OCI-LY7 (cell line): ENCODE measurements at regions not wholly inside any gene's neighbourhood (a gene's known extent, or its start where the extent isn't known, plus 50 kb on each side); places are given as distances from the start of the nearest gene placed in this dataset.
A peak's percentile ranks its signal among the peaks of the same experiment; 100 is the strongest.

ENCODE experiments used
- BruUV-seq: library from RNA; stranded (reverse); fragments of 400-500 nt; replicated peaks from 2 replicates; lab custom pipeline; 2021; lab: Mats Ljungman, UMichigan
- CTCF ChIA-PET: fragments of 300-600 bp; sonication (Branson Sonifier 250); formaldehyde crosslinking; loops from one replicate; lab custom pipeline; 2022; ENCODE audit warnings: antibody characterized with exemption; ENCODE audit not compliant: unreplicated experiment; lab: Charles Lee
- POLR2A ChIA-PET: fragments of 300-600 bp; sonication (Branson Sonifier 250); formaldehyde crosslinking; loops from one replicate; lab custom pipeline; 2022; ENCODE audit warnings: antibody characterized with exemption; lab: Charles Lee
- DNase-seq: peaks from one replicate; pipeline ENCODE4 v3.0.0-alpha.2; 2015; ENCODE audit warnings: low spot score
- H2AFZ ChIP-seq: fragments of 200-600 bp; sonication (generic), shearing (Covaris generic); 2 replicates; pipeline ENCODE4 v1.6.1; 2014; ENCODE audit warnings: mild to moderate bottlenecking, antibody characterized with exemption, low read length, moderate library complexity
- H3K27ac ChIP-seq: fragments of 200-600 bp; sonication (generic); 2 replicates; pipeline ENCODE4 v1.5.1; 2014; ENCODE audit warnings: mixed run types, low read depth, mild to moderate bottlenecking, moderate library complexity, low read length, inconsistent platforms; ENCODE audit not compliant: poor library complexity, severe bottlenecking
- H3K36me3 ChIP-seq: fragments of 200-600 bp; sonication (generic); 2 replicates; pipeline ENCODE4 v1.6.1; 2014; ENCODE audit warnings: mild to moderate bottlenecking, antibody characterized with exemption, low read length, moderate library complexity, mixed read lengths; ENCODE audit not compliant: insufficient read depth
- H3K4me1 ChIP-seq: fragments of 200-600 bp; sonication (generic); 2 replicates; pipeline ENCODE4 v1.5.1; 2014; ENCODE audit warnings: mild to moderate bottlenecking, low read length; ENCODE audit not compliant: insufficient read depth, poor library complexity, severe bottlenecking
- H3K4me2 ChIP-seq: fragments of 200-600 bp; sonication (generic); 2 replicates; pipeline ENCODE4 v1.6.1; 2014; ENCODE audit warnings: mild to moderate bottlenecking, low read length
- H3K4me3 ChIP-seq: fragments of 200-600 bp; sonication (generic); 2 replicates; pipeline ENCODE4 v1.5.1; 2014; ENCODE audit warnings: mild to moderate bottlenecking, low read depth, low read length; ENCODE audit not compliant: poor library complexity, severe bottlenecking
- H3K79me2 ChIP-seq: fragments of 200-600 bp; sonication (generic); 2 replicates; pipeline ENCODE4 v1.6.1; 2016; ENCODE audit warnings: low read depth, mild to moderate bottlenecking, low read length, moderate library complexity, mixed read lengths; ENCODE audit not compliant: insufficient read depth
- H3K9me2 ChIP-seq: fragments of 200-600 bp; sonication (generic); 2 replicates; pipeline ENCODE4 v1.6.1; 2016; ENCODE audit warnings: mild to moderate bottlenecking, low read length, mixed read lengths; ENCODE audit not compliant: insufficient read depth
- H3K9me3 ChIP-seq: fragments of 200-600 bp; sonication (generic); 2 replicates; pipeline ENCODE4 v1.6.1; 2014; ENCODE audit warnings: mild to moderate bottlenecking, mixed run types, low read length, mixed read lengths
- H4K20me1 ChIP-seq: fragments of 200-600 bp; sonication (generic); 2 replicates; pipeline ENCODE4 v1.6.1; 2014; ENCODE audit warnings: mild to moderate bottlenecking, antibody characterized with exemption, low read length, moderate library complexity, mixed read lengths; ENCODE audit not compliant: insufficient read depth
- EZH2phosphoT487 ChIP-seq: fragments of 200-600 bp; sonication (generic); IDR thresholded peaks from 2 replicates; pipeline ENCODE4 v1.6.1; 2018; ENCODE audit warnings: low read depth, borderline replicate concordance, mild to moderate bottlenecking, mixed run types, antibody characterized with exemption, low read length, moderate library complexity, mixed read lengths
- intact Hi-C: fragments of 100-400 bp; cut with micrococcal nuclease; formaldehyde crosslinking; loops from one replicate; pipeline ENCODE4 v1.10.0; 2022; ENCODE audit not compliant: unreplicated experiment
- TF ChIP-seq, protein P1 (sequence below): fragments of 200-600 bp; sonication (generic); conservative IDR thresholded peaks from 2 replicates; pipeline ENCODE4 v1.5.1; 2014; ENCODE audit warnings: mild to moderate bottlenecking, antibody characterized with exemption, low read length, moderate library complexity, mixed read lengths

DNA sequence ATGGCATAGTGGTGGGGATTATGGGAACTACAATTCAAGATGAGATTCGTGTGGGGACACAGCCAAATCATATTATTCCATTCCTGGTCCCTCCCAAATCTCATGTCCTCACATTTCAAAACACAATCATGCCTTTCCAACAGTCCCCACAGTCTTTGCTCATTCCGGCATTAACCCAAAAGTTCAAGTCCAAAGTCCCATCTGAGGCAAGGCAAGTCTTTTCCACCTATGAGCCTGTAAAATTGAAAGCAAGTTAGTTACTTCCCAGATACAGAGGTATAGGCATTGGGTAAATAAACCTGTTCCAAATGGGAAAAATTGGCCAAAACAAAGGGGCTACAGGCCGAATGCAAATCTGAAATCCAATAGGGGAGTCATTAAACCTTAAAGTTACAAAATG lies 1063.2 kb downstream of the CDH11 start:
- TF ChIP-seq, protein P1, sequence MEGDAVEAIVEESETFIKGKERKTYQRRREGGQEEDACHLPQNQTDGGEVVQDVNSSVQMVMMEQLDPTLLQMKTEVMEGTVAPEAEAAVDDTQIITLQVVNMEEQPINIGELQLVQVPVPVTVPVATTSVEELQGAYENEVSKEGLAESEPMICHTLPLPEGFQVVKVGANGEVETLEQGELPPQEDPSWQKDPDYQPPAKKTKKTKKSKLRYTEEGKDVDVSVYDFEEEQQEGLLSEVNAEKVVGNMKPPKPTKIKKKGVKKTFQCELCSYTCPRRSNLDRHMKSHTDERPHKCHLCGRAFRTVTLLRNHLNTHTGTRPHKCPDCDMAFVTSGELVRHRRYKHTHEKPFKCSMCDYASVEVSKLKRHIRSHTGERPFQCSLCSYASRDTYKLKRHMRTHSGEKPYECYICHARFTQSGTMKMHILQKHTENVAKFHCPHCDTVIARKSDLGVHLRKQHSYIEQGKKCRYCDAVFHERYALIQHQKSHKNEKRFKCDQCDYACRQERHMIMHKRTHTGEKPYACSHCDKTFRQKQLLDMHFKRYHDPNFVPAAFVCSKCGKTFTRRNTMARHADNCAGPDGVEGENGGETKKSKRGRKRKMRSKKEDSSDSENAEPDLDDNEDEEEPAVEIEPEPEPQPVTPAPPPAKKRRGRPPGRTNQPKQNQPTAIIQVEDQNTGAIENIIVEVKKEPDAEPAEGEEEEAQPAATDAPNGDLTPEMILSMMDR: no peak
- no peak for TF ChIP-seq EZH2phosphoT487
- no peak overlapping the region for H3K27ac ChIP-seq
- H4K20me1 ChIP-seq: no peaks in the 10 kb centered on the region
- no peaks in the 10 kb centered on the region for H3K9me2 ChIP-seq
- ChIA-PET POLR2A (no interaction called here), CTCF (no interaction called here)
- H3K79me2 ChIP-seq: no peaks in the 10 kb centered on the region
- H3K4me1 ChIP-seq: no peaks in the 10 kb centered on the region
- H3K4me3 ChIP-seq: no peak overlapping the region
- BruUV-seq: no TSS peak
- H3K36me3 ChIP-seq: no peaks in the 10 kb centered on the region; the same call in 1 of the 2 replicates
- H3K9me3 ChIP-seq: peaks cover 3% of the 10 kb centered on the region; the same call in 1 of the 2 replicates
- intact Hi-C loops: no loop called here
- H2AFZ ChIP-seq: no peak overlapping the region
- H3K4me2 ChIP-seq: no peak overlapping the region
- DNase-seq: no peak

- intact Hi-C loops: loop anchor here (5.0 kb wide), 1 partner anchor 690 kb away; no protein-coding TSS in a partner anchor
- peak; percentile 31 for DNase-seq
- Histone ChIP-seq H3K36me3 (no peaks in the 10 kb centered on the region; the same call in 1 of the 2 replicates), H3K9me3 (peaks cover 21% of the 10 kb centered on the region; the same call in 1 of the 2 replicates), H3K4me1 (no peaks in the 10 kb centered on the region), H3K27ac (no peak overlapping the region), H3K4me2 (no peak overlapping the region), H4K20me1 (no peaks in the 10 kb centered on the region), H3K9me2 (no peaks in the 10 kb centered on the region), H3K79me2 (no peaks in the 10 kb centered on the region), H3K4me3 (no peak overlapping the region), H2AFZ (peak overlapping the region; percentile 20; the same call in 1 of the 2 replicates)
- no peak for TF ChIP-seq EZH2phosphoT487
- TF ChIP-seq, protein P1: peak; percentile 80
- BruUV-seq: no TSS peak
- CTCF ChIA-PET: no interaction called here
- POLR2A ChIA-PET: interaction anchor here (1.1 kb wide), 1 partner anchor 9 kb away, joined by 3 read pairs; no protein-coding TSS in a partner anchor
These were observed 1070.0 kb downstream of the CDH11 start for GRCh38 chr16:64051824-64052223.

GRCh38 chr16:64047878-64048277 lies 1074.0 kb downstream of the CDH11 start:
- no TSS peak for BruUV-seq
- no peaks in the 10 kb centered on the region for H4K20me1 ChIP-seq
- no peaks in the 10 kb centered on the region for H3K4me1 ChIP-seq
- H3K9me3 ChIP-seq: peaks cover 14% of the 10 kb centered on the region; the same call in 1 of the 2 replicates
- H2AFZ ChIP-seq: no peak overlapping the region
- no peak for TF ChIP-seq EZH2phosphoT487
- TF ChIP-seq, protein P1: no peak
- no peak overlapping the region for H3K4me3 ChIP-seq
- no peaks in the 10 kb centered on the region; the same call in 1 of the 2 replicates for H3K36me3 ChIP-seq
- no peaks in the 10 kb centered on the region for H3K79me2 ChIP-seq
- H3K4me2 ChIP-seq: no peak overlapping the region
- no peak overlapping the region for H3K27ac ChIP-seq
- intact Hi-C loops: no loop called here
- DNase-seq: no peak
- CTCF ChIA-PET: no interaction called here
- POLR2A ChIA-PET: interaction anchor here (1.5 kb wide), 1 partner anchor 13 kb away, joined by 4 read pairs; no protein-coding TSS in a partner anchor
- H3K9me2 ChIP-seq: no peaks in the 10 kb centered on the region
